Heart left ventricle (tissue), 16 donors: ENCODE measurements at regions not wholly inside any gene's neighbourhood (a gene's known extent, or its start where the extent isn't known, plus 50 kb on each side); places are given as distances from the start of the nearest gene placed in this dataset.

Source experiments
- ATAC-seq, 4 donors: fragments of 200-7000 bp; cut with Tn5 transposase; one replicate each; pipeline ENCODE4 v1.9.1; 2020 to 2022; ENCODE audit warnings: moderate library complexity in 4 of 4, mild to moderate bottlenecking in 3 of 4, moderate number of reproducible peaks in 1 of 4
- DNase-seq, 5 donors: peaks; one replicate each; pipeline ENCODE4 v3.0.0-alpha.2; 2020
- H3K27ac ChIP-seq, 12 donors: fragments of 200-600 bp; sonication (generic) in 4 of 12; one replicate each; pipeline versions ENCODE4 v1.5.0 to v1.8.0; 2016 to 2022; ENCODE audit warnings: mild to moderate bottlenecking in 2 of 12
- H3K27me3 ChIP-seq, 9 donors: fragments of 200-600 bp; sonication (generic) in 2 of 9; one replicate each; pipeline versions ENCODE4 v1.5.1 to v1.8.0; 2016 to 2022; ENCODE audit warnings: mild to moderate bottlenecking in 3 of 9
- H3K36me3 ChIP-seq, 9 donors: fragments of 200-600 bp; sonication (generic) in 2 of 9; one replicate each; pipeline versions ENCODE4 v1.5.0 to v1.8.0; 2018 to 2022; ENCODE audit warnings: mild to moderate bottlenecking in 2 of 9
- H3K4me1 ChIP-seq, 12 donors: fragments of 200-600 bp; sonication (generic) in 4 of 12; one replicate each; pipeline versions ENCODE4 v1.5.0 to v1.8.0; 2016 to 2022; ENCODE audit warnings: mild to moderate bottlenecking in 3 of 12
- H3K4me3 ChIP-seq, 12 donors: fragments of 200-600 bp; sonication (generic) in 4 of 12; one replicate each; pipeline versions ENCODE4 v1.5.0 to v1.8.0; 2017 to 2022; ENCODE audit warnings: mild to moderate bottlenecking in 9 of 12, moderate library complexity in 4 of 12
- H3K9me3 ChIP-seq, 12 donors: fragments of 200-600 bp; sonication (generic) in 4 of 12; one replicate each; pipeline versions ENCODE4 v1.5.0 to v1.8.0; 2016 to 2022; ENCODE audit warnings: mild to moderate bottlenecking in 1 of 12
- CTCF ChIP-seq, 12 donors: fragments of 200-600 bp; sonication (generic) in 4 of 12; IDR thresholded peaks; one replicate each; pipeline versions ENCODE4 v1.5.0 to v1.8.0; 2018 to 2022; ENCODE audit warnings: antibody characterized with exemption in 12 of 12, mild to moderate bottlenecking in 5 of 12
- POLR2A ChIP-seq, 2 donors: fragments of 450-650 bp; IDR thresholded peaks; one replicate each; pipeline ENCODE4 v1.6.1; 2017; ENCODE audit warnings: antibody characterized with exemption in 2 of 2, mild to moderate bottlenecking in 2 of 2, moderate library complexity in 2 of 2
- WGBS, 4 donors: extraction: QIAGEN DNeasy Blood & Tissue Kit in 2 of 4; methylation state at CpG; one replicate each; pipeline versions ENCODE4 v1.1.5 to v1.1.7; 2013 to 2018; 5-methylcytosine and 5-hydroxymethylcytosine counted together
- intact Hi-C, 10 donors: fragments of 100-400 bp; cut with DNase I; formaldehyde crosslinking; loops; one replicate each; pipeline versions ENCODE4 v1.11.1 to v1.14.2; 2022
- donor health status: ischemic (EF 13 %, LVEDD 7.1; RV severe dilation, severe dysfunction).
- donor health status: healthy with polysubstance abuse.
- donor health status: DM: no; HTN: yes; CAD: no.
- donor health status: DM: no; HTN: no; CAD: no.
- donor health status: ischemic (EF 25% LVEDD 6.9; RV normal size, moderate dysfunction).
- donor health status: ischemic (EF 25% LVEDD 5.7; RV mildly dilated, moderate dysfunction).
- donor health status: healthy.
- donor health status: DM: yes; HTN: yes; CAD: no.
- donor health status: ischemic (EF 35%, LVEDD 5.7; RV mildly dilated, moderate dysfunction).
- donor health status: nonischemic (EF 11% LVEDD 7.7; RV severe dilation, severe dysfunction).
- donor health status: DM: yes; HTN: yes; CAD: no.
- donor health status: PGD.
- donor health status: ischemic (EF 29% LVEDD 5.4; RV normal size, mild dysfunction).
- donor health status: nonischemic (EF 23%, LVEDD 6.1; RV moderate dilation, normal function).

GRCh38 chr10:4109469-4109868 is 324.5 kb upstream of the KLF6 start:
- WGBS, 4 donors, result 87 to 96% (median 94%) methylated on average over 3 of the region's 3 CpGs
- intact Hi-C loops, result no loop called here
- no peak for TF ChIP-seq CTCF (IDR thresholded peaks at IDR 0.05)
- no peak for TF ChIP-seq POLR2A (IDR thresholded peaks at IDR 0.05)

GRCh38 chr10:4108693-4109092 is 323.7 kb upstream of the KLF6 start:
- 60 to 70% (median 64%) methylated on average over 4 of the region's 4 CpGs for WGBS, 4 donors
- Histone ChIP-seq H3K4me3 (no peak overlapping the region), H3K36me3 (no peaks in the 10 kb centered on the region), H3K27ac (peak overlapping the region in 9 of 12 donors; percentile 28 to 72 (median 63)), H3K4me1 (peaks cover 0 to 30% (median 8%) of the 10 kb centered on the region in 12 donors), H3K27me3 (no peaks in the 10 kb centered on the region), H3K9me3 (peaks cover 0 to 4% (median 0%) of the 10 kb centered on the region in 12 donors)
- intact Hi-C loops, result no loop called here
- DNase-seq, result peak in 2 of 5 donors; percentile 24 to 35
- peak in 2 of 4 donors; percentile 46 to 88 for ATAC-seq
- TF ChIP-seq POLR2A (IDR thresholded peaks at IDR 0.05) (no peak), CTCF (IDR thresholded peaks at IDR 0.05) (no peak)

More at GRCh38 chr10:4109469-4109868, 324.5 kb upstream of the KLF6 start:
- Histone ChIP-seq H3K27ac (peak overlapping the region in 9 of 12 donors; percentile 28 to 71 (median 52)), H3K9me3 (peaks cover 0 to 5% (median 0%) of the 10 kb centered on the region in 12 donors), H3K4me3 (no peak overlapping the region), H3K4me1 (peaks cover 0 to 30% (median 8%) of the 10 kb centered on the region in 12 donors), H3K27me3 (no peaks in the 10 kb centered on the region), H3K36me3 (no peaks in the 10 kb centered on the region)
- ATAC-seq (no peak), DNase-seq (no peak)

GRCh38 chr10:4107285-4107851 is 322.4 kb upstream of the KLF6 start:
- H3K9me3 ChIP-seq, result peaks cover 0 to 4% (median 0%) of the 10 kb centered on the region in 12 donors
- DNase-seq, result no peak
- WGBS, 4 donors, result 60 to 70% (median 63%) methylated on average over 6 of the region's 6 CpGs
- H3K27me3 ChIP-seq, result no peaks in the 10 kb centered on the region
- TF ChIP-seq CTCF (IDR thresholded peaks at IDR 0.05) (no peak), POLR2A (IDR thresholded peaks at IDR 0.05) (no peak)
- peak overlapping the region in 8 of 12 donors; percentile 23 to 72 (median 59) for H3K27ac ChIP-seq
- H3K4me1 ChIP-seq, result peaks cover 0 to 29% (median 8%) of the 10 kb centered on the region in 12 donors
- intact Hi-C loops, result no loop called here
- ATAC-seq, result peak in 1 of 4 donors; percentile 59
- H3K36me3 ChIP-seq, result no peaks in the 10 kb centered on the region
- peak overlapping the region in 3 of 12 donors; percentile 2 to 10 (median 5) for H3K4me3 ChIP-seq

GRCh38 chr10:4103603-4104002 is 318.6 kb upstream of the KLF6 start:
- DNase-seq (no peak), ATAC-seq (no peak)
- Histone ChIP-seq H3K4me3 (no peak overlapping the region), H3K36me3 (no peaks in the 10 kb centered on the region), H3K27me3 (no peaks in the 10 kb centered on the region), H3K4me1 (peaks cover 0 to 25% (median 7%) of the 10 kb centered on the region in 12 donors), H3K9me3 (peaks cover 0 to 4% (median 0%) of the 10 kb centered on the region in 12 donors), H3K27ac (no peak overlapping the region)
- WGBS, 4 donors, result 69 to 84% (median 81%) methylated on average over 7 of the region's 7 CpGs
- intact Hi-C loops, result no loop called here
- TF ChIP-seq POLR2A (IDR thresholded peaks at IDR 0.05) (no peak), CTCF (IDR thresholded peaks at IDR 0.05) (no peak)
